SK-N-SH treated with all-trans-retinoic acid at 6 μM for 48 hours (cell line): ENCODE measurements at regions not wholly inside any gene's neighbourhood (a gene's known extent, or its start where the extent isn't known, plus 50 kb on each side); places are given as distances from the start of the nearest gene placed in this dataset.

ENCODE experiments used
- ARNTL ChIP-seq: fragments of 450-650 bp; formaldehyde crosslinking; IDR thresholded peaks from 2 replicates; pipeline ENCODE4 v1.5.0; 2020; ENCODE audit warnings: low read depth, mild to moderate bottlenecking, moderate library complexity, borderline replicate concordance
- CREB5 ChIP-seq: fragments of 250-450 bp; sonication (Bioruptor Pico); IDR thresholded peaks from 2 replicates; pipeline ENCODE4 v1.5.1; 2020; ENCODE audit warnings: low read depth, mild to moderate bottlenecking, moderate library complexity
- CSDC2 ChIP-seq: fragments of 250-450 bp; sonication (Bioruptor Pico); IDR thresholded peaks from 2 replicates; pipeline ENCODE4 v1.5.0; 2020; ENCODE audit warnings: mild to moderate bottlenecking, moderate library complexity
- ISL1 ChIP-seq: fragments of 250-450 bp; sonication (Bioruptor Pico); IDR thresholded peaks from 2 replicates; pipeline ENCODE4 v2.1.2; 2022; ENCODE audit warnings: mild to moderate bottlenecking, moderate library complexity
- POU6F1 ChIP-seq: fragments of 250-450 bp; sonication (Bioruptor Pico); IDR thresholded peaks from 2 replicates; pipeline ENCODE4 v1.8.0; 2021; ENCODE audit warnings: low read depth, mild to moderate bottlenecking, moderate library complexity, borderline replicate concordance
- RARB ChIP-seq: fragments of 250-450 bp; sonication (Bioruptor Pico); IDR thresholded peaks from 2 replicates; pipeline ENCODE4 v1.8.0; 2021; ENCODE audit warnings: mild to moderate bottlenecking, moderate library complexity
- ZC3H10 ChIP-seq: fragments of 250-450 bp; sonication (Bioruptor Pico); IDR thresholded peaks from 2 replicates; pipeline ENCODE4 v1.5.1; 2021; ENCODE audit warnings: mild to moderate bottlenecking, moderate library complexity
- ZFP3 ChIP-seq: fragments of 250-450 bp; sonication (Bioruptor Pico); IDR thresholded peaks from 2 replicates; pipeline ENCODE4 v1.5.0; 2020; ENCODE audit warnings: mild to moderate bottlenecking, moderate library complexity
- ZFP30 ChIP-seq: fragments of 450-650 bp; formaldehyde crosslinking; IDR thresholded peaks from 2 replicates; pipeline ENCODE4 v1.5.0; 2022; ENCODE audit warnings: mild to moderate bottlenecking, moderate library complexity
- ZNF565 ChIP-seq: fragments of 450-650 bp; formaldehyde crosslinking; conservative IDR thresholded peaks from 2 replicates; pipeline ENCODE4 v1.5.0; 2020; ENCODE audit warnings: low read depth, mild to moderate bottlenecking, moderate library complexity
- TF ChIP-seq, protein P1 (sequence below): fragments of 250-450 bp; sonication (Bioruptor Pico); IDR thresholded peaks from 2 replicates; pipeline ENCODE4 v1.8.0; 2020; ENCODE audit warnings: mild to moderate bottlenecking, moderate library complexity, borderline replicate concordance
- TF ChIP-seq, protein P2 (sequence below): fragments of 250-450 bp; sonication (Bioruptor Pico); IDR thresholded peaks from 2 replicates; pipeline ENCODE4 v1.5.1; 2021; ENCODE audit warnings: mild to moderate bottlenecking, moderate library complexity

- TF ChIP-seq CREB5, result no peak
- TF ChIP-seq CSDC2 (CRISPR knock-in tag), result no peak
- TF ChIP-seq, protein P1, sequence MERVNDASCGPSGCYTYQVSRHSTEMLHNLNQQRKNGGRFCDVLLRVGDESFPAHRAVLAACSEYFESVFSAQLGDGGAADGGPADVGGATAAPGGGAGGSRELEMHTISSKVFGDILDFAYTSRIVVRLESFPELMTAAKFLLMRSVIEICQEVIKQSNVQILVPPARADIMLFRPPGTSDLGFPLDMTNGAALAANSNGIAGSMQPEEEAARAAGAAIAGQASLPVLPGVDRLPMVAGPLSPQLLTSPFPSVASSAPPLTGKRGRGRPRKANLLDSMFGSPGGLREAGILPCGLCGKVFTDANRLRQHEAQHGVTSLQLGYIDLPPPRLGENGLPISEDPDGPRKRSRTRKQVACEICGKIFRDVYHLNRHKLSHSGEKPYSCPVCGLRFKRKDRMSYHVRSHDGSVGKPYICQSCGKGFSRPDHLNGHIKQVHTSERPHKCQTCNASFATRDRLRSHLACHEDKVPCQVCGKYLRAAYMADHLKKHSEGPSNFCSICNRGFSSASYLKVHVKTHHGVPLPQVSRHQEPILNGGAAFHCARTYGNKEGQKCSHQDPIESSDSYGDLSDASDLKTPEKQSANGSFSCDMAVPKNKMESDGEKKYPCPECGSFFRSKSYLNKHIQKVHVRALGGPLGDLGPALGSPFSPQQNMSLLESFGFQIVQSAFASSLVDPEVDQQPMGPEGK (CRISPR knock-in tag), result no peak
- TF ChIP-seq, protein P2, sequence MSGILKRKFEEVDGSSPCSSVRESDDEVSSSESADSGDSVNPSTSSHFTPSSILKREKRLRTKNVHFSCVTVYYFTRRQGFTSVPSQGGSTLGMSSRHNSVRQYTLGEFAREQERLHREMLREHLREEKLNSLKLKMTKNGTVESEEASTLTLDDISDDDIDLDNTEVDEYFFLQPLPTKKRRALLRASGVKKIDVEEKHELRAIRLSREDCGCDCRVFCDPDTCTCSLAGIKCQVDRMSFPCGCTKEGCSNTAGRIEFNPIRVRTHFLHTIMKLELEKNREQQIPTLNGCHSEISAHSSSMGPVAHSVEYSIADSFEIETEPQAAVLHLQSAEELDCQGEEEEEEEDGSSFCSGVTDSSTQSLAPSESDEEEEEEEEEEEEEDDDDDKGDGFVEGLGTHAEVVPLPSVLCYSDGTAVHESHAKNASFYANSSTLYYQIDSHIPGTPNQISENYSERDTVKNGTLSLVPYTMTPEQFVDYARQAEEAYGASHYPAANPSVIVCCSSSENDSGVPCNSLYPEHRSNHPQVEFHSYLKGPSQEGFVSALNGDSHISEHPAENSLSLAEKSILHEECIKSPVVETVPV, result no peak
- TF ChIP-seq ZFP30 (CRISPR knock-in tag), result no peak
- TF ChIP-seq ZFP3 (CRISPR knock-in tag), result no peak
- TF ChIP-seq ZNF565 (CRISPR knock-in tag), result no peak
- TF ChIP-seq POU6F1 (CRISPR knock-in tag), result no peak
- TF ChIP-seq ARNTL (CRISPR knock-in tag), result no peak
- no peak for TF ChIP-seq RARB (CRISPR knock-in tag)
- TF ChIP-seq ZC3H10 (CRISPR knock-in tag), result no peak
- no peak for TF ChIP-seq ISL1 (CRISPR knock-in tag)
Measured at GRCh38 chr4:128342762-128343161, 55.1 kb upstream of the PGRMC2 start.
